GM23338 (cell line): ENCODE measurements at regions not wholly inside any gene's neighbourhood (a gene's known extent, or its start where the extent isn't known, plus 50 kb on each side); places are given as distances from the start of the nearest gene placed in this dataset.

Source experiments
- ATAC-seq: fragments of 200-7000 bp; cut with Tn5 transposase; 3 replicates; pipeline ENCODE4 v1.9.1; 2020
- DNase-seq: peaks from one replicate; pipeline ENCODE4 v3.0.0-alpha.2; 2015; ENCODE audit warnings: low spot score
- H2AFZ ChIP-seq: fragments of 200-600 bp; sonication (generic); 2 replicates; pipeline ENCODE4 v1.8.0; 2016; ENCODE audit warnings: antibody characterized with exemption, mild to moderate bottlenecking, moderate library complexity
- H3F3A ChIP-seq: fragments of 200-600 bp; sonication (generic); replicated peaks from 2 replicates; pipeline ENCODE4 v1.8.0; 2017; ENCODE audit warnings: antibody characterized with exemption, mixed run types, low read depth
- H3K27ac ChIP-seq: fragments of 200-600 bp; sonication (generic); 2 replicates; pipeline ENCODE4 v1.6.1; 2016; ENCODE audit warnings: low read depth
- H3K27me3 ChIP-seq: fragments of 200-600 bp; sonication (generic); 2 replicates; pipeline ENCODE4 v1.8.0; 2016; ENCODE audit warnings: mild to moderate bottlenecking, mixed run types, moderate library complexity; ENCODE audit not compliant: insufficient read depth
- H3K36me3 ChIP-seq: fragments of 200-600 bp; sonication (generic); 2 replicates; pipeline ENCODE4 v1.8.0; 2016; ENCODE audit warnings: mild to moderate bottlenecking; ENCODE audit not compliant: insufficient read depth
- H3K4me1 ChIP-seq: fragments of 200-600 bp; sonication (generic); 2 replicates; pipeline ENCODE4 v1.8.0; 2016; ENCODE audit warnings: mild to moderate bottlenecking, moderate library complexity; ENCODE audit not compliant: insufficient read depth
- H3K4me2 ChIP-seq: fragments of 200-600 bp; sonication (generic); 2 replicates; pipeline ENCODE4 v1.7.1; 2017; ENCODE audit warnings: mixed run types
- H3K4me3 ChIP-seq: fragments of 200-600 bp; sonication (generic); 2 replicates; pipeline ENCODE4 v1.6.1; 2016; ENCODE audit warnings: mixed run types
- H3K79me2 ChIP-seq: fragments of 200-600 bp; sonication (generic); replicated peaks from 2 replicates; pipeline ENCODE4 v1.8.0; 2017; ENCODE audit warnings: mild to moderate bottlenecking; ENCODE audit not compliant: insufficient read depth
- H3K9me2 ChIP-seq: fragments of 200-600 bp; sonication (generic); 2 replicates; pipeline ENCODE4 v1.8.0; 2017; ENCODE audit not compliant: insufficient read depth
- H4K20me1 ChIP-seq: fragments of 200-600 bp; sonication (generic); replicated peaks from 2 replicates; pipeline ENCODE4 v1.8.0; 2017; ENCODE audit warnings: mild to moderate bottlenecking; ENCODE audit not compliant: insufficient read depth
- H3K27ac Mint-ChIP-seq: 2 replicates; pipeline ENCODE4 v1.8.0; 2020; ENCODE audit warnings: inconsistent platforms, mild to moderate bottlenecking, moderate library complexity, mixed read lengths
- H3K27me3 Mint-ChIP-seq: 3 replicates; pipeline ENCODE4 v1.8.0; 2022; ENCODE audit warnings: low read depth, mild to moderate bottlenecking, moderate library complexity, mixed read lengths, inconsistent platforms; ENCODE audit not compliant: insufficient read depth, poor library complexity
- H3K36me3 Mint-ChIP-seq: 3 replicates; pipeline ENCODE4 v1.8.0; 2021; ENCODE audit warnings: low read depth, mild to moderate bottlenecking, inconsistent platforms, moderate library complexity, mixed read lengths
- H3K4me1 Mint-ChIP-seq: 3 replicates; pipeline ENCODE4 v1.8.0; 2020; ENCODE audit warnings: mild to moderate bottlenecking, inconsistent platforms, mixed read lengths
- H3K4me3 Mint-ChIP-seq: 3 replicates; pipeline ENCODE4 v1.8.0; 2021; ENCODE audit warnings: moderate library complexity, mild to moderate bottlenecking, inconsistent platforms, mixed read lengths
- H3K9me3 Mint-ChIP-seq: 3 replicates; pipeline ENCODE4 v1.8.0; 2020; ENCODE audit warnings: moderate library complexity, mild to moderate bottlenecking, inconsistent platforms, mixed read lengths
- CREB1 ChIP-seq: fragments of 250-450 bp; sonication (Bioruptor Pico); IDR thresholded peaks from 2 replicates; pipeline ENCODE4 v1.5.0; 2020; ENCODE audit warnings: low read depth, mild to moderate bottlenecking, moderate library complexity
- CTCF ChIP-seq, 2 experiments: fragments of 200-600 bp in 1 of 2; sonication (generic) in 1 of 2; conservative IDR thresholded peaks; 2 replicates each; pipeline versions ENCODE4 v1.5.1 to v1.6.1; 2016 to 2017; ENCODE audit warnings: antibody characterized with exemption in 2 of 2, low read depth in 2 of 2, mild to moderate bottlenecking in 2 of 2, moderate library complexity in 1 of 2
- ETS1 ChIP-seq: IDR thresholded peaks from 2 replicates; pipeline ENCODE4 v1.6.1; 2016; ENCODE audit warnings: antibody characterized with exemption
- EZH2 ChIP-seq: fragments of 200-600 bp; sonication (generic); IDR thresholded peaks from one replicate; pipeline ENCODE4 v1.8.0; 2017; ENCODE audit warnings: antibody characterized with exemption, mild to moderate bottlenecking, low read depth; ENCODE audit not compliant: unreplicated experiment
- EZH2phosphoT487 ChIP-seq: fragments of 200-600 bp; sonication (generic); IDR thresholded peaks from one replicate; pipeline ENCODE4 v1.8.1; 2018; ENCODE audit warnings: antibody characterized with exemption; ENCODE audit not compliant: unreplicated experiment
- JUNB ChIP-seq: IDR thresholded peaks from one replicate; pipeline ENCODE4 v1.6.1; 2016; ENCODE audit warnings: antibody characterized with exemption; ENCODE audit not compliant: unreplicated experiment
- NANOG ChIP-seq: IDR thresholded peaks from 2 replicates; pipeline ENCODE4 v1.6.1; 2016; ENCODE audit warnings: antibody characterized with exemption, borderline replicate concordance
- POLR2AphosphoS5 ChIP-seq: IDR thresholded peaks from 2 replicates; pipeline ENCODE4 v1.6.1; 2016; ENCODE audit warnings: antibody characterized with exemption, low read depth
- REST ChIP-seq: IDR thresholded peaks from one replicate; pipeline ENCODE4 v1.6.1; 2018; ENCODE audit warnings: antibody characterized with exemption; ENCODE audit not compliant: unreplicated experiment
- STAT1 ChIP-seq: IDR thresholded peaks from one replicate; pipeline ENCODE4 v1.6.1; 2016; ENCODE audit warnings: antibody characterized with exemption; ENCODE audit not compliant: unreplicated experiment
- ZNF114 ChIP-seq: fragments of 250-450 bp; sonication (Bioruptor Pico); IDR thresholded peaks from 2 replicates; pipeline ENCODE4 v1.5.0; 2020; ENCODE audit warnings: mild to moderate bottlenecking, moderate library complexity
- ZNF331 ChIP-seq: fragments of 250-450 bp; sonication (Bioruptor Pico); IDR thresholded peaks from 2 replicates; pipeline ENCODE4 v1.5.0; 2020; ENCODE audit warnings: low read depth, mild to moderate bottlenecking, moderate library complexity
- ZNF462 ChIP-seq: fragments of 250-450 bp; sonication (Bioruptor Pico); IDR thresholded peaks from 2 replicates; pipeline ENCODE4 v1.5.0; 2020; ENCODE audit warnings: mild to moderate bottlenecking, moderate library complexity

GRCh38 chr15:39502611-39503195 lies 78.2 kb upstream of the THBS1 start:
- Histone ChIP-seq H3F3A (no peaks in the 10 kb centered on the region), H3K4me3 (no peak overlapping the region), H4K20me1 (no peaks in the 10 kb centered on the region), H2AFZ (peak overlapping the region; percentile 69; the same call in 1 of the 2 replicates), H3K4me2 (no peak overlapping the region), H3K79me2 (no peaks in the 10 kb centered on the region), H3K36me3 (no peaks in the 10 kb centered on the region), H3K4me1 (no peaks in the 10 kb centered on the region), H3K27ac (no peak overlapping the region), H3K27me3 (no peaks in the 10 kb centered on the region), H3K9me2 (peaks cover 5% of the 10 kb centered on the region; the same call in 1 of the 2 replicates)
- Mint-ChIP-seq H3K4me1 (0 out of 3 replicates have a peak, but pooled peaks cover 4% of the 10 kb centered on the region), H3K9me3 (no peaks in the 10 kb centered on the region; the same call in 2 of the 3 replicates), H3K36me3 (no peaks in the 10 kb centered on the region), H3K4me3 (no peak overlapping the region), H3K27ac (no peak overlapping the region), H3K27me3 (no peaks in the 10 kb centered on the region)
- ATAC-seq (no peak), DNase-seq (no peak)
- TF ChIP-seq STAT1 (no peak), ZNF462 (no peak), EZH2phosphoT487 (no peak), ETS1 (no peak), EZH2 (no peak), POLR2AphosphoS5 (no peak), REST (no peak), CREB1 (CRISPR knock-in tag) (no peak), ZNF331 (CRISPR knock-in tag) (no peak), CTCF (conservative IDR thresholded peaks at IDR 0.05; ENCODE audit: low read depth in 2 of 2) (no peak), JUNB (no peak), ZNF114 (CRISPR knock-in tag) (no peak), NANOG (no peak)
